T-helper 17 cell (primary cell): ENCODE measurements at regions not wholly inside any gene's neighbourhood (a gene's known extent, or its start where the extent isn't known, plus 50 kb on each side); places are given as distances from the start of the nearest gene placed in this dataset.

Source experiments
- ATAC-seq: fragments of 150-1000 bp; cut with Tn5 transposase; 2 replicates; pipeline ENCODE4 v1.10.0; 2021; ENCODE audit warnings: mild to moderate bottlenecking, moderate library complexity
- DNase-seq, 3 donors: peaks; one replicate each; pipeline versions ENCODE4 v3.0.0 to v3.0.0-alpha.2; 2020 to 2021
- H3K9me3 ChIP-seq: one replicate; pipeline ENCODE4 v1.7.0; 2013; ENCODE audit warnings: low read length, mild to moderate bottlenecking; ENCODE audit not compliant: control insufficient read depth, poor library complexity, severe bottlenecking
- H3K27ac Mint-ChIP-seq: one replicate; pipeline ENCODE4 v1.8.0; 2022; ENCODE audit warnings: mild to moderate bottlenecking, moderate library complexity, mixed read lengths
- H3K27me3 Mint-ChIP-seq: one replicate; pipeline ENCODE4 v1.8.0; 2022; ENCODE audit warnings: mixed read lengths
- H3K36me3 Mint-ChIP-seq: one replicate; pipeline ENCODE4 v1.8.0; 2022; ENCODE audit warnings: low read depth, mixed read lengths
- H3K4me1 Mint-ChIP-seq: one replicate; pipeline ENCODE4 v1.8.0; 2022; ENCODE audit warnings: mild to moderate bottlenecking, mixed read lengths
- H3K4me3 Mint-ChIP-seq: one replicate; pipeline ENCODE4 v1.8.0; 2022; ENCODE audit warnings: mild to moderate bottlenecking, moderate library complexity, mixed read lengths

GRCh38 chr11:127330044-127330443 lies 329.5 kb upstream of the KIRREL3 start:
- Mint-ChIP-seq H3K4me3 (no peak overlapping the region), H3K36me3 (no peaks in the 10 kb centered on the region), H3K27me3 (no peaks in the 10 kb centered on the region), H3K27ac (no peak overlapping the region), H3K4me1 (no peaks in the 10 kb centered on the region)
- ATAC-seq, result no peak
- DNase-seq, result no peak
- peaks cover 2% of the 10 kb centered on the region for H3K9me3 ChIP-seq

DNA sequence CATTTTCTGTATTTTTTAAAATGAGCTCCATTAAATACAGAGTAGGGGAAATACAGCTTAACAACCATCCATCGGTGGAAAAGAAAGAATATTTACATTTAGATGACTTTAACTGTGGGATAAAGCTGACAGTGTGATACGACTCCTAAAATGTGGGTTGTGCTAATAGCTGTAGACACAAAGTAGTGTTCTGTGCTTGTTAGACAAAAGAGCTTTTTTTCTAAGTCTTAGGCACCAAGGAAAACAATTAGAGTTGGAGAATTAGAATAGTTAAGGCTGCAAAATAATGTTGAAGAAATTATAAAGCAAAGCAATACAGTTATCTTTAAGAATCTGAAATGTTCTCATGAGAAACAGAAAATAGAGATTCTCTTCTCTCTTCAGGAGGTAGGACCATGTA lies 307.7 kb upstream of the KIRREL3 start:
- DNase-seq (no peak), ATAC-seq (no peak)
- H3K9me3 ChIP-seq, result no peaks in the 10 kb centered on the region
- Mint-ChIP-seq H3K36me3 (no peaks in the 10 kb centered on the region), H3K4me3 (no peak overlapping the region), H3K27me3 (no peaks in the 10 kb centered on the region), H3K27ac (no peak overlapping the region), H3K4me1 (no peaks in the 10 kb centered on the region)

GRCh38 chr11:127307700-127308099 lies 307.1 kb upstream of the KIRREL3 start:
- Mint-ChIP-seq H3K4me3 (no peak overlapping the region), H3K4me1 (no peaks in the 10 kb centered on the region), H3K27me3 (no peaks in the 10 kb centered on the region), H3K27ac (no peak overlapping the region), H3K36me3 (no peaks in the 10 kb centered on the region)
- no peak for ATAC-seq
- DNase-seq, result no peak
- H3K9me3 ChIP-seq, result no peaks in the 10 kb centered on the region

GRCh38 chr11:127304634-127305033 lies 304.1 kb upstream of the KIRREL3 start:
- no peaks in the 10 kb centered on the region for H3K36me3 Mint-ChIP-seq
- H3K27ac Mint-ChIP-seq, result no peak overlapping the region
- H3K27me3 Mint-ChIP-seq, result no peaks in the 10 kb centered on the region
- ATAC-seq (no peak), DNase-seq (no peak)
- no peaks in the 10 kb centered on the region for H3K4me1 Mint-ChIP-seq
- no peaks in the 10 kb centered on the region for H3K9me3 ChIP-seq
- H3K4me3 Mint-ChIP-seq, result no peak overlapping the region

DNA sequence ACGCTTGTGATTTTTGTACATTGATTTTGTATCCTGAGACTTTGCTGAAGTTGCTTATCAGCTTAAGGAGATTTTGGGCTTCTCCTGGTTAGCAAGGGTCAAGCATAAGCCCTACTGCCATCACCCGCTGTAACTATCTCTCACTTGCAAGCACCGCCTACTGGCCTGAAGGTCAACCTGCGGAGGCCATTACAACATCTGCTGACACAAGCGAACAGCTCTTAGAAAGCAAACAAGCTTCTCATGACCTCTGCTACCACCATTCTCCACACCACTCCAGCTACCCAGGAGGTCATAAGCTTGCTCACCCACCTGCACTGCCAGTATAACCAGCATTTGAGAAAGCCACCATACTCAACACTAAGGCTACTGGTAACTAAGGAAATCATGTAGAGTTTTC lies 288.4 kb upstream of the KIRREL3 start:
- ATAC-seq, result no peak
- H3K9me3 ChIP-seq, result no peaks in the 10 kb centered on the region
- Mint-ChIP-seq H3K4me3 (no peak overlapping the region), H3K36me3 (no peaks in the 10 kb centered on the region), H3K27ac (no peak overlapping the region), H3K27me3 (no peaks in the 10 kb centered on the region), H3K4me1 (no peaks in the 10 kb centered on the region)
- DNase-seq, result no peak

DNA sequence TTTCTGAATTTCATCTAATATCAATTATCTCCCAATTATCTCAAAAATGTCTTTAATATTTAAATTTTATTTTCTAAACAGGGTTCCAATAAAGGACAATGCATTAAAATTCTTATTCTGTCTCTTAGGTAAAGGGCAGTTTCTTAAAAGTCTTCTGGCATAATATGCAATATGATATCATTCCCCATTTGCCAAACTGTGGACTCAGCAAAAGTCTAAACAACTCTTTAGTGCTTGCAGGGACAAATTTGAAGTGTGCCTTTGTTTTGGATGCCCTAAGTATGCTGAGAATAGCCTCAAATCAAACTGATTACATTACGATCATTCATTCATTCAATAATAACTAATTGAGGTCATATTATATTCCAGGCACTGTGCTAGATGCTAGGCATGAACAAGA lies 281.0 kb upstream of the KIRREL3 start:
- Mint-ChIP-seq H3K27ac (no peak overlapping the region), H3K4me1 (no peaks in the 10 kb centered on the region), H3K4me3 (no peak overlapping the region), H3K27me3 (no peaks in the 10 kb centered on the region), H3K36me3 (no peaks in the 10 kb centered on the region)
- ATAC-seq (no peak), DNase-seq (no peak)
- H3K9me3 ChIP-seq, result no peaks in the 10 kb centered on the region

DNA sequence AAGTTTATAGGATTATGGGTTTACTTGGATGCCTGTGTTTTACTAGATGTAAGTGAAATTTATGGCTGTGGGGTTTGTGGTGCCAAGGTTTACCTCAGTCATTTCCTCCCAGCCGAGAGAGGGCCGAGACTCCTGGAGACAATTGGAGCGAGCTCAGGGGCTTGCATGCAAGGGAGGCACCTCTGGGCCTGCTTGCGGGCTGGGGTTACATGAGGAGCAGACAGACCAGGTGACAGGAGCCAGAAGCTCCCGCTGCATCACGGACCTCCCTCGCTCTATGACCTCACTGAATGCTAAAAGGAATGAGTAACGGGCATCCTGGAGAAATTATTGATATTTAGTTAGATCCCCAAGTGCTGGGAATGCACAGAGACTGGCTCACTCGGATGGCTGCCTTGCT lies 275.2 kb upstream of the KIRREL3 start:
- no peak overlapping the region for H3K4me3 Mint-ChIP-seq
- ATAC-seq (no peak), DNase-seq (no peak)
- no peaks in the 10 kb centered on the region for H3K36me3 Mint-ChIP-seq
- no peaks in the 10 kb centered on the region for H3K9me3 ChIP-seq
- H3K27ac Mint-ChIP-seq, result no peak overlapping the region
- H3K4me1 Mint-ChIP-seq, result no peaks in the 10 kb centered on the region
- H3K27me3 Mint-ChIP-seq, result no peaks in the 10 kb centered on the region

DNA sequence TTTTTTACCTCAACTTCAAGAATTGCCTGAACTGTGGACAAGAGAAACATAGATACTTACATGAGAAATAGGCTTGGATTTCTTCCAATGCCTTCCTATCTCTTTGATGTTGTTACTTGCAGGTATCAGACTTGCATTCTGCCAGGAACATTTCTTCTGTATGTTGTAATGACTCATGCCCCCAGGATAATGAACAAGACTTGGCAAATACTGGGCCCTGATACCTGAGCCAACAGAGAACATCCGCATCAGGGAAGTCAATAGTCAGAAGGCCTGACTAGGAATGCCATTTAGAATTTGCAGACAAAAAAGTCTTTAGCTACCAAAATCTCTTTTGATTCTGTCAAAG lies 273.7 kb upstream of the KIRREL3 start:
- H3K4me3 Mint-ChIP-seq, result no peak overlapping the region
- no peaks in the 10 kb centered on the region for H3K36me3 Mint-ChIP-seq
- no peaks in the 10 kb centered on the region for H3K9me3 ChIP-seq
- no peak overlapping the region for H3K27ac Mint-ChIP-seq
- ATAC-seq (no peak), DNase-seq (no peak)
- H3K4me1 Mint-ChIP-seq, result no peaks in the 10 kb centered on the region
- H3K27me3 Mint-ChIP-seq, result no peaks in the 10 kb centered on the region

- ATAC-seq, result no peak
- no peaks in the 10 kb centered on the region for H3K9me3 ChIP-seq
- Mint-ChIP-seq H3K27ac (no peak overlapping the region), H3K4me1 (no peaks in the 10 kb centered on the region), H3K4me3 (no peak overlapping the region), H3K27me3 (no peaks in the 10 kb centered on the region), H3K36me3 (no peaks in the 10 kb centered on the region)
- DNase-seq, result no peak
Measured at GRCh38 chr11:127273593-127274327, 273.2 kb upstream of the KIRREL3 start.

GRCh38 chr11:127270851-127271250 lies 270.3 kb upstream of the KIRREL3 start:
- Mint-ChIP-seq H3K27me3 (no peaks in the 10 kb centered on the region), H3K4me1 (no peaks in the 10 kb centered on the region), H3K36me3 (no peaks in the 10 kb centered on the region), H3K4me3 (no peak overlapping the region), H3K27ac (no peak overlapping the region)
- ATAC-seq (no peak), DNase-seq (no peak)
- H3K9me3 ChIP-seq, result no peaks in the 10 kb centered on the region

- no peaks in the 10 kb centered on the region for H3K4me1 Mint-ChIP-seq
- H3K9me3 ChIP-seq, result no peaks in the 10 kb centered on the region
- no peak overlapping the region for H3K27ac Mint-ChIP-seq
- H3K4me3 Mint-ChIP-seq, result no peak overlapping the region
- no peaks in the 10 kb centered on the region for H3K27me3 Mint-ChIP-seq
- no peaks in the 10 kb centered on the region for H3K36me3 Mint-ChIP-seq
- ATAC-seq, result no peak
- no peak for DNase-seq
Measured at GRCh38 chr11:127269911-127270310, 269.3 kb upstream of the KIRREL3 start.

- Mint-ChIP-seq H3K27me3 (no peaks in the 10 kb centered on the region), H3K4me3 (no peak overlapping the region), H3K4me1 (no peaks in the 10 kb centered on the region), H3K27ac (no peak overlapping the region), H3K36me3 (no peaks in the 10 kb centered on the region)
- ATAC-seq, result no peak
- DNase-seq, result no peak
- H3K9me3 ChIP-seq, result no peaks in the 10 kb centered on the region
Measured at GRCh38 chr11:127268932-127269331, 268.4 kb upstream of the KIRREL3 start.

DNA sequence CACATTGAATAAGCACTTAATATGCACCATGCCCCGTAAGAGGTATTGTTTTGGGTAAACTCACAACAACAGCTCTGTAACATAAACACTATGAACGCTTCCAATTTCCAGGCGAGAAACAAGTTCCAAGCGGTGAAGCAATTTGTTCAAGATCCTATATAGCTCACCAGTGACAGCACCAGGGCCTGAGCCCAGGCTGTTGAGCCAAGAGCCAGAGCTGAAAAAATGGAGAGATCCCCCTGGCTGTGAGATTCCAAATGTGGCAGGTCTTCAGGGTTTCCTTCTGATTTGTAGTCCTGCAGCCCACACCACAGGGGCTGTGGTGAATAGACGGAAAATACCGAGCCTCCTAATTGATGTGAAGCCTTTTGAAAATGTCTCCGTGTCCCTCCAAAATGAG lies 268.0 kb upstream of the KIRREL3 start:
- no peaks in the 10 kb centered on the region for H3K36me3 Mint-ChIP-seq
- DNase-seq, result no peak
- no peaks in the 10 kb centered on the region for H3K4me1 Mint-ChIP-seq
- no peaks in the 10 kb centered on the region for H3K27me3 Mint-ChIP-seq
- no peaks in the 10 kb centered on the region for H3K9me3 ChIP-seq
- H3K4me3 Mint-ChIP-seq, result no peak overlapping the region
- no peak overlapping the region for H3K27ac Mint-ChIP-seq
- no peak for ATAC-seq

GRCh38 chr11:127259102-127259501 lies 258.5 kb upstream of the KIRREL3 start:
- no peaks in the 10 kb centered on the region for H3K36me3 Mint-ChIP-seq
- no peak overlapping the region for H3K27ac Mint-ChIP-seq
- H3K9me3 ChIP-seq, result no peaks in the 10 kb centered on the region
- H3K4me1 Mint-ChIP-seq, result no peaks in the 10 kb centered on the region
- no peaks in the 10 kb centered on the region for H3K27me3 Mint-ChIP-seq
- ATAC-seq (no peak), DNase-seq (no peak)
- no peak overlapping the region for H3K4me3 Mint-ChIP-seq
